Activated T-cell treated with anti-CD3 and anti-CD28 coated beads, Interleukin-2, amount 50 U/mL, for 4 hours (primary cell): ENCODE measurements at regions not wholly inside any gene's neighbourhood (a gene's known extent, or its start where the extent isn't known, plus 50 kb on each side); places are given as distances from the start of the nearest gene placed in this dataset.
A peak's percentile ranks its signal among the peaks of the same experiment; 100 is the strongest.

Experiments
- ATAC-seq, 2 donors: fragments of 200-7000 bp; cut with Tn5 transposase; one replicate each; pipeline ENCODE4 v1.10.0; 2021
- DNase-seq: peaks from one replicate; pipeline ENCODE4 v3.0.0-alpha.2; 2020
- H3K27me3 Mint-ChIP-seq: one replicate; pipeline ENCODE4 v1.8.0; 2021; ENCODE audit warnings: low read depth, mixed read lengths
- H3K36me3 Mint-ChIP-seq: one replicate; pipeline ENCODE4 v1.8.0; 2022; ENCODE audit warnings: mixed read lengths; ENCODE audit not compliant: insufficient read depth
- H3K4me1 Mint-ChIP-seq: one replicate; pipeline ENCODE4 v1.8.0; 2021; ENCODE audit warnings: low read depth, mixed read lengths
- H3K4me3 Mint-ChIP-seq: one replicate; pipeline ENCODE4 v1.8.0; 2021; ENCODE audit warnings: mild to moderate bottlenecking, moderate library complexity, mixed read lengths
- H3K9me3 Mint-ChIP-seq: one replicate; pipeline ENCODE4 v1.8.0; 2021; ENCODE audit warnings: mixed read lengths

GRCh38 chr13:74674720-74675119 is 540.5 kb upstream of the KLF12 start:
- DNase-seq, result no peak

DNA sequence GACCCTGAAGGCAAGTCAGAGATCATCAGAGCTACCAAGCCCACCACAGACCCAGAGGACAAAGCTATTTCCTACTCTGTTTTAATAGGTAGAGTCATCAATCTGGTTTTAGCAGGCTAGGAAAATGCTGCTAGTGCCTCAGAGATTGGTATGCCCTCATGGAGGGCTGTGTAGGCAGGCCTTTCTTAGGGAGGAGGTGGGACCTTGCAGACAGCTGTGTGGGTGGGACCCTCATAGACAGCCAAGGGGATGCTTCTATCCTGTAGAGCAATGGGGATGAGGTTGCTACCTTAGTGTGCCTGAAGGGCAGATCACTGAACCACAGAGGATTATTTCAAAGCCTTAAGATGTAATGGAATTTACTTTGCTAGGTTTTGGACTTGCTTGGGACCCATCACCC is 534.9 kb upstream of the KLF12 start:
- ATAC-seq (no peak), DNase-seq (no peak)
- Mint-ChIP-seq H3K36me3 (no peaks in the 10 kb centered on the region), H3K4me3 (no peak overlapping the region), H3K9me3 (no peaks in the 10 kb centered on the region), H3K27me3 (peaks cover 2% of the 10 kb centered on the region), H3K4me1 (no peaks in the 10 kb centered on the region)

More at GRCh38 chr13:74674720-74675119, 540.5 kb upstream of the KLF12 start:
- Mint-ChIP-seq H3K9me3 (no peaks in the 10 kb centered on the region), H3K36me3 (no peaks in the 10 kb centered on the region), H3K27me3 (no peaks in the 10 kb centered on the region), H3K4me1 (no peaks in the 10 kb centered on the region), H3K4me3 (no peak overlapping the region)
- ATAC-seq, result no peak

DNA sequence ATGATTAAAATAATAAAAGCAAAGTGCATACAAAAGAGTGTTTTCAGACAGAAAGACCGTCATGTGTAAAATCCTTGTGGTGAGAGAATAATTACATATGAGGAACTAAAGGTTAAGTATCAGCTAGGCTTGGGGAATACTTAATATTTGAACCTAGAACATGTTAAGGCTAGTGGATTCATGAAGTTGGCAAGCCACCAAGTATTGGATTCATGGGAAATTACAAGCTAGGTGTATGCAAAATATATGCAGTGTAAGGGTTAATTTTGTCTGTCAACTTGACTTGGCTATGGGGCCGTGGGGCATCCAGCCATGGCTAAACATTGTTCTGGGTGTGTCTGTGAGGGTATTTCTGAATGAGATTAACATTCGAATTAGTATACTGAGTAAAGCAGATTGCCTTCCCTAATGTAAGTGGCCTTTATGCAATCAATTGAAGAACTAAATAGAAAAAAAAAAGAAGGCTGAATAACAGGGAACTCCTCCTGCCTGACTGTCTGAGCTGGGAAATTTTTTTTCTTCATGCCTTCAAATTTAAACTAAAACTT is 533.5 kb upstream of the KLF12 start:
- H3K36me3 Mint-ChIP-seq, result no peaks in the 10 kb centered on the region
- no peak overlapping the region for H3K4me3 Mint-ChIP-seq
- H3K27me3 Mint-ChIP-seq, result peaks cover 2% of the 10 kb centered on the region
- no peaks in the 10 kb centered on the region for H3K9me3 Mint-ChIP-seq
- no peaks in the 10 kb centered on the region for H3K4me1 Mint-ChIP-seq
- no peak for DNase-seq
- no peak for ATAC-seq

GRCh38 chr13:74662905-74663304 is 528.7 kb upstream of the KLF12 start:
- no peaks in the 10 kb centered on the region for H3K9me3 Mint-ChIP-seq
- no peak overlapping the region for H3K4me3 Mint-ChIP-seq
- no peaks in the 10 kb centered on the region for H3K4me1 Mint-ChIP-seq
- no peaks in the 10 kb centered on the region for H3K36me3 Mint-ChIP-seq
- DNase-seq (no peak), ATAC-seq (no peak)
- H3K27me3 Mint-ChIP-seq, result peaks cover 2% of the 10 kb centered on the region

DNA sequence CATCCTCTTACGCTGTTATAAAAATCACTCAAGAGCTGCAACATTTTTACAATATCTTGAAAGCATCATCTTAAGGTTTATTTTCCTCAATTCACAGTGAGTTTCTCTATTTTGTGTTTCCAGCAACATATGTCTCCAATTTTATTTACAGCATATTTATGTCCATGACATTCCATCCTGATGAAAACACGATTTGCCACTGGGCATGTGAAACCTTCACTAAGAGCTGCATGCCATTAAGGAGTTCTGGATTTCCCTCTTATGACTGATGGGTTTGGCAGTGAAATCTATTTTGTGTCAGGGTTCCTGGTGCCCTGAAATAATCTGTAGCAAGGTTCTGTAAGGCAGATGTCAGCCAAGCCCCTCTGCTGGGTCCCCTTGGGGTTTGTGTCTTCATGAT is 527.6 kb upstream of the KLF12 start:
- no peak overlapping the region for H3K4me3 Mint-ChIP-seq
- H3K36me3 Mint-ChIP-seq, result no peaks in the 10 kb centered on the region
- no peak for ATAC-seq
- peaks cover 2% of the 10 kb centered on the region for H3K27me3 Mint-ChIP-seq
- no peaks in the 10 kb centered on the region for H3K4me1 Mint-ChIP-seq
- peaks cover 6% of the 10 kb centered on the region for H3K9me3 Mint-ChIP-seq
- no peak for DNase-seq

DNA sequence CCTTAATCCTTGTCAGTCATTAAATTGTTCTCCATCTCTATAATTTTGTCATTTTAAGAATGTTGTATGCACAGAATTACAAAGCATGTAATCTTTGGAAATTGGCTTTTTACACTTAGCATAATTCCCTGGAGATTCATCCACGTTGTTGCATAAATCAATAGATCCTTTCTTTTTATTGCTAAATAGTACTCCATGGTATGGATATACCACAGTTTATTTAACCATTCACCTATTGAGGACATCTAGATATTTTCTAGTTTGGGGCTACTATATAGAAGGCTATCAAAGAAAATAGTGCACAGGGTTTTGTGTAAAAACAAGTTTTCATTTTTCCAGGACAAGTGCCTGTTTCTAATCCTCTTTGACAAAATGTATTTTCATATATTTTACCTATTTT is 523.6 kb upstream of the KLF12 start:
- Mint-ChIP-seq H3K27me3 (no peaks in the 10 kb centered on the region), H3K36me3 (no peaks in the 10 kb centered on the region), H3K4me1 (no peaks in the 10 kb centered on the region), H3K9me3 (peaks cover 6% of the 10 kb centered on the region), H3K4me3 (no peak overlapping the region)
- ATAC-seq (no peak), DNase-seq (no peak)

DNA sequence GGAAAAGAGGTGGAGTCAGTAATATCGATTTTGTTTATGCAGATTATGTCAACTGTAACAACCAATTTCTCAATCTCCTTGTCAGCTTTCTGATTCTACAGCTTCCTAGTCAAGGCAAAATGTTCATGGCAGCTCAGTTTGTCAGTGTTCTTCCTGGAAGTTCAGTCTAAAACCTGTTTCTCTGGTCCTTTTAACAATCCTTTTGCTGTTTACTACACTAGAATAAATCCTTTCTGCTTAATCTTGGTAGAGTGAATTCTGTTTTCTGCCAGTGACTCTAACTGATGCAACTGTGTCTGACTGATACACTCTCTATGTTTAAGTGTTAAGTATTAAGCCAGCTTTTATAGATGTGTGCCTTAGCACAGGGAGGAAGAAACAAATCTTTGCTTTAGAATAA is 516.9 kb upstream of the KLF12 start:
- Mint-ChIP-seq H3K36me3 (no peaks in the 10 kb centered on the region), H3K4me3 (no peak overlapping the region), H3K9me3 (no peaks in the 10 kb centered on the region), H3K27me3 (no peaks in the 10 kb centered on the region), H3K4me1 (no peaks in the 10 kb centered on the region)
- DNase-seq (no peak), ATAC-seq (no peak)

- no peak overlapping the region for H3K4me3 Mint-ChIP-seq
- ATAC-seq, result no peak
- H3K36me3 Mint-ChIP-seq, result no peaks in the 10 kb centered on the region
- H3K4me1 Mint-ChIP-seq, result no peaks in the 10 kb centered on the region
- DNase-seq, result no peak
- H3K27me3 Mint-ChIP-seq, result no peaks in the 10 kb centered on the region
- no peaks in the 10 kb centered on the region for H3K9me3 Mint-ChIP-seq
Measured at GRCh38 chr13:74647991-74648390, 513.8 kb upstream of the KLF12 start.

DNA sequence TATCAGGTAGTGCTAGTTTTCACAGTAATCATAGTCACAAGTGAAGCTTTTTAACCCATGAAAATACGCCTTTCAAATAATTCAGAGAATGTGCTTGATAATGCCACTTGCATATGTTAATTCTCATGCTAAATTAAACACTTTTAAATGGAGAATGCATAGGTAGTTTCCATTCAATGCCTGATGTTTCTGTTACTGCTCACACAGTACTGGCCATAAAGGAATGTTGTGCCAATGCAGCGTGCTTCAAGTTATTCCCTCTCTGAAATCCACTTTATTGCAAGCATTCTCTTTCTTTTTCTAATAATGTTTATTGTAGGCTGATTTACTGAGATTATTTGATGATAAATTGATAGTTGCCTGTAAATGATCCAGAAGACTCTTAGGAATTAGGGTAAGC is 513.0 kb upstream of the KLF12 start:
- Mint-ChIP-seq H3K27me3 (no peaks in the 10 kb centered on the region), H3K36me3 (no peaks in the 10 kb centered on the region), H3K4me1 (no peaks in the 10 kb centered on the region), H3K4me3 (no peak overlapping the region), H3K9me3 (no peaks in the 10 kb centered on the region)
- no peak for ATAC-seq
- no peak for DNase-seq

GRCh38 chr13:74646091-74646490 is 511.9 kb upstream of the KLF12 start:
- no peak overlapping the region for H3K4me3 Mint-ChIP-seq
- no peaks in the 10 kb centered on the region for H3K4me1 Mint-ChIP-seq
- H3K9me3 Mint-ChIP-seq, result no peaks in the 10 kb centered on the region
- DNase-seq (no peak), ATAC-seq (no peak)
- H3K27me3 Mint-ChIP-seq, result no peaks in the 10 kb centered on the region
- no peaks in the 10 kb centered on the region for H3K36me3 Mint-ChIP-seq

DNA sequence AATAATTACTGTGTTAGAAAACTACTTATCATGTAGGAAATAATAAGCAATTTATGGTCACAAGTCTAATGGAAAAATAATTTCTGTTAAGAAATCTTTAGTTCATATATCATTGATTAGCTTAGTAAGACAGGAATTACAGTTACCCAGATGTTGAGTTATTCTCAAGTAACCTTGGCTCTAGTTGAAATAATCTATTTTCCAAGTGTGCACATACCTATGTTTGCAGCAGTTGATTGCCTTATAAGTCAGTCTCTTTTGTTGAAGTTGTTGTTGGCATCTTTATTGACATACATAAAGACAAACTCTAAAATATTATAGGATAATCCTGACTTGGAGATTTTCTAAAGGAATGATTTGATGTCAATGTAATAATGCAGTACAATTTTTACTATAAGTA is 511.4 kb upstream of the KLF12 start:
- ATAC-seq, result no peak
- H3K27me3 Mint-ChIP-seq, result no peaks in the 10 kb centered on the region
- H3K4me3 Mint-ChIP-seq, result no peak overlapping the region
- no peaks in the 10 kb centered on the region for H3K9me3 Mint-ChIP-seq
- no peak for DNase-seq
- H3K36me3 Mint-ChIP-seq, result no peaks in the 10 kb centered on the region
- H3K4me1 Mint-ChIP-seq, result no peaks in the 10 kb centered on the region

GRCh38 chr13:74644229-74644628 is 510.0 kb upstream of the KLF12 start:
- ATAC-seq, result no peak
- Mint-ChIP-seq H3K27me3 (no peaks in the 10 kb centered on the region), H3K4me3 (no peak overlapping the region), H3K4me1 (no peaks in the 10 kb centered on the region), H3K36me3 (no peaks in the 10 kb centered on the region), H3K9me3 (no peaks in the 10 kb centered on the region)
- DNase-seq, result no peak

DNA sequence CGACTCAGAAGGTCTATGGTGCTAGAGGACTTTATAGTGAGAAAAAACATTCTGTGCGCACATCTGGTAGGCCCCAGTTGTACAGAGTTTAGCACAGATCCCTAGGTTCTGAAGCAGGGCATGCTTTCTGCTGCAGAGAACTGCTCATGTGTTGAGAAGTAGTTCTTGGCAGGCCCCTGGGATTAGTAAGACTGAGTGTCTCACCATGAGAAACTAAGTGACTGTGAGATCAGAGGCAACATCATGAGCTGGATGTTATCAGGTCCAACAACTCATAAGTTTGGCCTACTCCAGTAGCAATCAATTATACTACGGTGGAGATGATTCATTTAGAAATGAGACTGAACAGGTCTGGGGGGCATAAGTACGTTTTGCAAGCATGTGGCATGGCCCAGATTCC is 507.4 kb upstream of the KLF12 start:
- DNase-seq (no peak), ATAC-seq (peak in 1 of 2 donors; percentile 23)
- Mint-ChIP-seq H3K9me3 (no peaks in the 10 kb centered on the region), H3K27me3 (no peaks in the 10 kb centered on the region), H3K4me1 (no peaks in the 10 kb centered on the region), H3K36me3 (no peaks in the 10 kb centered on the region), H3K4me3 (no peak overlapping the region)

DNA sequence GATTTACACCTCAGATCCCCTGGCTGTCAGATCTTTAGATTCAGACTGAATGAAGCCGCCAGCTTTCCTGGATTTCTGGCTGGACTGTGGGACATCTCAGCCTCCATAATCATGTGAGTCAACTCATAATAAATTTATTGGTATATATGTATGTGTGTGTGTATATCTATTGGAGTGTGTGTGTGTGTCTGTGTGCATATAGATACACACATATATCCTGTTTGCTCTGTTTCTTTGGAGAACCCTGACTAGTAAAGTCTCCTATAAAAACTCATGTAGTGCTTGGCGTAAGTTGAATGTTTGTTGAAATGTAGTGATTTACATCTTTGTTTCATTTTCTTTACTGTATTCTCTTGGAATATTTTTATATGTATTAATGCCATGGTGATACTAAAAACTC is 499.5 kb upstream of the KLF12 start:
- ATAC-seq (no peak), DNase-seq (no peak)
- Mint-ChIP-seq H3K27me3 (peaks cover 2% of the 10 kb centered on the region), H3K4me3 (no peak overlapping the region), H3K36me3 (no peaks in the 10 kb centered on the region), H3K9me3 (peaks cover 10% of the 10 kb centered on the region), H3K4me1 (no peaks in the 10 kb centered on the region)

DNA sequence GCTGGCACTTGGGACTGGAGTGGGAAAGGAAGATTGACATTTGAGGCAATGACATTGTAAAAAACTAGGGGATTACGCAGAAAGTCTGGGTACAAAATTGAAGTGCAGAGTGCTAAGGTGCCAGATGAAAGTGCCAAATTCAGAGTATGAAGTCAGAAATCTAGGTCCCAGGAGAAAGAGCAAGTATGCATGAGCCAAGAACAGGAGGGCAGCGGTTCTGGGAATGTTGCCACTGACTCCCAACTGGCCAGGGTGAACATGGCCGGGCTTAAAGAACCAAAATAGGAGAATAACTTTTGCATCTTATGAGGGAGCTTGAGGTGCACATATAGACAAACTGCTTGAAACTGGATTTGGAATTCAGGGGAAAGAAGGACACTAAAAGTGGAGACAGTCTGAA is 495.8 kb upstream of the KLF12 start:
- H3K9me3 Mint-ChIP-seq, result peaks cover 12% of the 10 kb centered on the region
- no peak overlapping the region for H3K4me3 Mint-ChIP-seq
- H3K36me3 Mint-ChIP-seq, result no peaks in the 10 kb centered on the region
- H3K27me3 Mint-ChIP-seq, result peaks cover 10% of the 10 kb centered on the region
- H3K4me1 Mint-ChIP-seq, result no peaks in the 10 kb centered on the region
- ATAC-seq (no peak), DNase-seq (no peak)

GRCh38 chr13:74625541-74625940 is 491.3 kb upstream of the KLF12 start:
- no peak for DNase-seq
- Mint-ChIP-seq H3K27me3 (peaks cover 12% of the 10 kb centered on the region), H3K9me3 (peaks cover 12% of the 10 kb centered on the region), H3K36me3 (no peaks in the 10 kb centered on the region), H3K4me1 (no peaks in the 10 kb centered on the region), H3K4me3 (no peak overlapping the region)
- no peak for ATAC-seq
